Nephron (organoid): ENCODE measurements at regions not wholly inside any gene's neighbourhood (a gene's known extent, or its start where the extent isn't known, plus 50 kb on each side); places are given as distances from the start of the nearest gene placed in this dataset.

Experiments
- H3K27ac Mint-ChIP-seq, 3 experiments: 2 replicates each; pipeline ENCODE4 v1.8.0; 2020; ENCODE audit warnings: mixed read lengths in 3 of 3, mild to moderate bottlenecking in 2 of 3, moderate library complexity in 1 of 3
- H3K27me3 Mint-ChIP-seq: 2 replicates; pipeline ENCODE4 v1.8.0; 2021; ENCODE audit warnings: low read depth, mild to moderate bottlenecking, moderate library complexity, mixed read lengths
- H3K36me3 Mint-ChIP-seq: 2 replicates; pipeline ENCODE4 v1.8.0; 2020; ENCODE audit warnings: low read depth, mixed read lengths
- H3K4me1 Mint-ChIP-seq: 2 replicates; pipeline ENCODE4 v1.8.0; 2020; ENCODE audit warnings: mixed read lengths
- H3K4me3 Mint-ChIP-seq, 3 experiments: 2 replicates each; pipeline ENCODE4 v1.8.0; 2020; ENCODE audit warnings: mild to moderate bottlenecking in 3 of 3, mixed read lengths in 3 of 3, moderate library complexity in 2 of 3
- H3K9me3 Mint-ChIP-seq: 2 replicates; pipeline ENCODE4 v1.8.0; 2020; ENCODE audit warnings: mixed read lengths
- CTCF ChIP-seq, 3 experiments: fragments of 200-600 bp; sonication (generic); IDR thresholded peaks; one replicate each; pipeline ENCODE4 v1.5.0; 2021; ENCODE audit warnings: antibody characterized with exemption in 3 of 3; ENCODE audit not compliant: unreplicated experiment in 3 of 3

GRCh38 chr1:239636347-239636746, 250.0 kb downstream of the CHRM3 start:
- Mint-ChIP-seq H3K27ac (no peak overlapping the region), H3K4me3 (no peak overlapping the region), H3K9me3 (peaks cover 4% of the 10 kb centered on the region), H3K27me3 (no peaks in the 10 kb centered on the region), H3K4me1 (no peaks in the 10 kb centered on the region), H3K36me3 (no peaks in the 10 kb centered on the region)
- no peak for TF ChIP-seq CTCF (IDR thresholded peaks at IDR 0.05; ENCODE audit: unreplicated experiment in 3 of 3)

- no peak overlapping the region for H3K27ac Mint-ChIP-seq
- H3K4me3 Mint-ChIP-seq = no peak overlapping the region
- H3K4me1 Mint-ChIP-seq = no peaks in the 10 kb centered on the region
- no peaks in the 10 kb centered on the region for H3K27me3 Mint-ChIP-seq
- no peaks in the 10 kb centered on the region for H3K36me3 Mint-ChIP-seq
- no peak for TF ChIP-seq CTCF (IDR thresholded peaks at IDR 0.05; ENCODE audit: unreplicated experiment in 3 of 3)
- peaks cover 6% of the 10 kb centered on the region for H3K9me3 Mint-ChIP-seq
These were observed 258.2 kb downstream of the CHRM3 start for GRCh38 chr1:239644604-239645003.

- Mint-ChIP-seq H3K4me3 (no peak overlapping the region), H3K36me3 (no peaks in the 10 kb centered on the region), H3K27me3 (no peaks in the 10 kb centered on the region), H3K9me3 (peaks cover 9% of the 10 kb centered on the region), H3K4me1 (no peaks in the 10 kb centered on the region), H3K27ac (no peak overlapping the region)
- no peak for TF ChIP-seq CTCF (IDR thresholded peaks at IDR 0.05; ENCODE audit: unreplicated experiment in 3 of 3)
These were observed 260.7 kb downstream of the CHRM3 start for GRCh38 chr1:239647045-239647444.

- no peak for TF ChIP-seq CTCF (IDR thresholded peaks at IDR 0.05; ENCODE audit: unreplicated experiment in 3 of 3)
- H3K4me3 Mint-ChIP-seq = no peak overlapping the region
- no peaks in the 10 kb centered on the region for H3K27me3 Mint-ChIP-seq
- H3K27ac Mint-ChIP-seq = no peak overlapping the region
- no peaks in the 10 kb centered on the region for H3K36me3 Mint-ChIP-seq
- H3K9me3 Mint-ChIP-seq = peaks cover 6% of the 10 kb centered on the region
- H3K4me1 Mint-ChIP-seq = no peaks in the 10 kb centered on the region
These were observed 261.7 kb downstream of the CHRM3 start for GRCh38 chr1:239647964-239648632.

- Mint-ChIP-seq H3K4me3 (no peak overlapping the region), H3K27ac (no peak overlapping the region), H3K36me3 (no peaks in the 10 kb centered on the region), H3K27me3 (no peaks in the 10 kb centered on the region), H3K9me3 (peaks cover 3% of the 10 kb centered on the region), H3K4me1 (no peaks in the 10 kb centered on the region)
- TF ChIP-seq CTCF (IDR thresholded peaks at IDR 0.05; ENCODE audit: unreplicated experiment in 3 of 3) = no peak
These were observed 268.7 kb downstream of the CHRM3 start for GRCh38 chr1:239655023-239655422.

GRCh38 chr1:239657291-239657690, 270.9 kb downstream of the CHRM3 start:
- H3K4me1 Mint-ChIP-seq = no peaks in the 10 kb centered on the region
- no peak for TF ChIP-seq CTCF (IDR thresholded peaks at IDR 0.05; ENCODE audit: unreplicated experiment in 3 of 3)
- H3K9me3 Mint-ChIP-seq = no peaks in the 10 kb centered on the region
- no peak overlapping the region for H3K27ac Mint-ChIP-seq
- no peak overlapping the region for H3K4me3 Mint-ChIP-seq
- H3K27me3 Mint-ChIP-seq = no peaks in the 10 kb centered on the region
- H3K36me3 Mint-ChIP-seq = no peaks in the 10 kb centered on the region
